ENCODE measurements at regions not wholly inside any gene's neighbourhood (a gene's known extent, or its start where the extent isn't known, plus 50 kb on each side); places are given as distances from the start of the nearest gene placed in this dataset.

GRCh38 chr14:55847766-55848165, 267.8 kb downstream of the KTN1 start:
- H3K4me3 ChIP-seq (ENCODE audit: low read depth, low read length): no peak overlapping the region
- TF ChIP-seq CTCF (IDR thresholded peaks at IDR 0.05; ENCODE audit: low read depth, low read length): no peak

- no peak overlapping the region for H3K4me3 ChIP-seq (ENCODE audit: low read depth, low read length)
- TF ChIP-seq CTCF (IDR thresholded peaks at IDR 0.05; ENCODE audit: low read depth, low read length): no peak
Observed at GRCh38 chr14:55848964-55849363, 269.0 kb downstream of the KTN1 start.

- H3K4me3 ChIP-seq (ENCODE audit: low read depth, low read length): no peak overlapping the region
- no peak for TF ChIP-seq CTCF (IDR thresholded peaks at IDR 0.05; ENCODE audit: low read depth, low read length)
Observed at GRCh38 chr14:55849833-55850232, 268.4 kb upstream of the PELI2 start.

GRCh38 chr14:55850825-55851241, 267.4 kb upstream of the PELI2 start:
- H3K4me3 ChIP-seq (ENCODE audit: low read depth, low read length): no peak overlapping the region
- no peak for TF ChIP-seq CTCF (IDR thresholded peaks at IDR 0.05; ENCODE audit: low read depth, low read length)

- no peak for TF ChIP-seq CTCF (IDR thresholded peaks at IDR 0.05; ENCODE audit: low read depth, low read length)
Observed at GRCh38 chr14:55851301-55851700, 266.9 kb upstream of the PELI2 start.

GRCh38 chr14:55851961-55852360, 266.2 kb upstream of the PELI2 start:
- H3K4me3 ChIP-seq (ENCODE audit: low read depth, low read length): no peak overlapping the region
- TF ChIP-seq CTCF (IDR thresholded peaks at IDR 0.05; ENCODE audit: low read depth, low read length): no peak

More at GRCh38 chr14:55851301-55851700, 266.9 kb upstream of the PELI2 start:
- H3K4me3 ChIP-seq (ENCODE audit: low read depth, low read length): no peak overlapping the region

GRCh38 chr14:55855751-55856150, 262.5 kb upstream of the PELI2 start:
- no peak overlapping the region for H3K4me3 ChIP-seq (ENCODE audit: low read depth, low read length)
- TF ChIP-seq CTCF (IDR thresholded peaks at IDR 0.05; ENCODE audit: low read depth, low read length): no peak
